ENCODE measurements at regions not wholly inside any gene's neighbourhood (a gene's known extent, or its start where the extent isn't known, plus 50 kb on each side); places are given as distances from the start of the nearest gene placed in this dataset.
"Not testable (repeated sequence)": the region's sequence is repeated elsewhere in the genome, so short reads cannot be mapped to it uniquely, and the experiment has no call there.

GRCh38 chrX:1852082-1852481 lies 237.2 kb downstream of the ASMT start:
- no peak for DNase-seq

- no peak for DNase-seq
Observed at GRCh38 chrX:1853447-1853846, 238.6 kb downstream of the ASMT start.

GRCh38 chrX:1853916-1854315 lies 239.1 kb downstream of the ASMT start:
- no peak for DNase-seq

- DNase-seq: not testable (repeated sequence)
Observed at GRCh38 chrX:1854861-1855260, 240.0 kb downstream of the ASMT start.

- not testable (repeated sequence) for DNase-seq
Observed at GRCh38 chrX:1859266-1859665, 244.4 kb downstream of the ASMT start.

- no peak for DNase-seq
Observed at GRCh38 chrX:1860936-1861594, 246.2 kb downstream of the ASMT start.

- not testable (repeated sequence) for DNase-seq
Observed at GRCh38 chrX:1863995-1864394, 249.1 kb downstream of the ASMT start.

GRCh38 chrX:1870421-1870820 lies 255.6 kb downstream of the ASMT start:
- DNase-seq: no peak

GRCh38 chrX:1871887-1872286 lies 257.0 kb downstream of the ASMT start:
- DNase-seq: no peak

GRCh38 chrX:1873671-1874070 lies 258.8 kb downstream of the ASMT start:
- no peak for DNase-seq

GRCh38 chrX:1874416-1874815 lies 259.6 kb downstream of the ASMT start:
- no peak for DNase-seq

- DNase-seq: no peak
Observed at GRCh38 chrX:1874899-1875298, 260.0 kb downstream of the ASMT start.

- DNase-seq: no peak
Observed at GRCh38 chrX:1876041-1876440, 261.2 kb downstream of the ASMT start.

- DNase-seq: no peak
Observed at GRCh38 chrX:1877780-1878179, 262.9 kb downstream of the ASMT start.

GRCh38 chrX:1880884-1881817 lies 266.3 kb downstream of the ASMT start:
- DNase-seq: not testable (repeated sequence)

GRCh38 chrX:1883772-1884171 lies 268.9 kb downstream of the ASMT start:
- no peak for DNase-seq

GRCh38 chrX:1884446-1884845 lies 269.6 kb downstream of the ASMT start:
- DNase-seq: no peak

GRCh38 chrX:1885116-1885515 lies 270.3 kb downstream of the ASMT start:
- DNase-seq: no peak

- DNase-seq: not testable (repeated sequence)
Observed at GRCh38 chrX:1888305-1888704, 273.4 kb downstream of the ASMT start.

GRCh38 chrX:1894026-1894294 lies 279.1 kb downstream of the ASMT start:
- DNase-seq: no peak

GRCh38 chrX:1894740-1895139 lies 279.9 kb downstream of the ASMT start:
- DNase-seq: no peak

- no peak for DNase-seq
Observed at GRCh38 chrX:1895583-1895982, 280.7 kb downstream of the ASMT start.

GRCh38 chrX:1899841-1900240 lies 285.0 kb downstream of the ASMT start:
- DNase-seq: no peak

- no peak for DNase-seq
Observed at GRCh38 chrX:1902901-1903235, 288.0 kb downstream of the ASMT start.

All from muscle of arm (tissue), 1 donor.